Stomach (tissue), 8 donors: ENCODE measurements at regions not wholly inside any gene's neighbourhood (a gene's known extent, or its start where the extent isn't known, plus 50 kb on each side); places are given as distances from the start of the nearest gene placed in this dataset.

ENCODE experiments used
- DNase-seq, 2 donors: peaks; one replicate each; pipeline versions ENCODE4 v3.0.0 to v3.0.0-alpha.2; 2013 to 2019
- H3K27ac ChIP-seq, 5 donors: fragments of 200-600 bp in 4 of 5; sonication (generic) in 4 of 5; one replicate each; pipeline ENCODE4 v1.5.1; 2013 to 2019; ENCODE audit warnings: mild to moderate bottlenecking in 1 of 5, moderate library complexity in 1 of 5
- H3K27me3 ChIP-seq, 3 donors: fragments of 200-600 bp; sonication (generic); one replicate each; pipeline ENCODE4 v1.5.1; 2017 to 2019; ENCODE audit warnings: mixed run types in 1 of 3
- H3K36me3 ChIP-seq, 4 donors: fragments of 200-600 bp; sonication (generic); 1 replicate in 3 of 4; 2 replicates in 1 of 4; pipeline ENCODE4 v1.5.1; 2016 to 2019
- H3K4me1 ChIP-seq, 4 donors: fragments of 200-600 bp; sonication (generic); one replicate each; pipeline ENCODE4 v1.5.1; 2016 to 2019
- H3K4me3 ChIP-seq, 4 donors: fragments of 200-600 bp; sonication (generic) in 3 of 4; one replicate each; pipeline ENCODE4 v1.5.1; 2016 to 2019; ENCODE audit warnings: mild to moderate bottlenecking in 1 of 4
- H3K9me3 ChIP-seq, 4 donors: fragments of 200-600 bp; sonication (generic); one replicate each; pipeline ENCODE4 v1.5.1; 2016 to 2019
- EP300 ChIP-seq: sonication (generic); formaldehyde crosslinking; IDR thresholded peaks from one replicate; pipeline ENCODE4 v1.6.1; 2017; ENCODE audit warnings: antibody characterized with exemption
- POLR2A ChIP-seq, 4 donors: fragments of 450-650 bp; IDR thresholded peaks; one replicate each; pipeline ENCODE4 v1.6.1; 2016; ENCODE audit warnings: antibody characterized with exemption in 4 of 4, control low read depth in 2 of 4, mild to moderate bottlenecking in 1 of 4, moderate library complexity in 1 of 4
- POLR2AphosphoS5 ChIP-seq, 3 donors: sonication (generic); formaldehyde crosslinking; IDR thresholded peaks; one replicate each; pipeline ENCODE4 v1.6.1; 2016; ENCODE audit warnings: antibody characterized with exemption in 3 of 3
- WGBS, 5 donors: extraction: QIAGEN DNeasy Blood & Tissue Kit in 3 of 5; methylation state at CpG; one replicate each; pipeline versions ENCODE4 v1.1.5 to v1.1.7; 2013 to 2018; 5-methylcytosine and 5-hydroxymethylcytosine counted together
- intact Hi-C: fragments of 100-400 bp; cut with DNase I; formaldehyde crosslinking; loops from one replicate; pipeline ENCODE4 v1.15.1; 2023; ENCODE audit warnings: low total_unique reads
- TF ChIP-seq, protein P1 (sequence below), 7 experiments: fragments of 450-650 bp in 4 of 7; fragments of 200-600 bp in 3 of 7; sonication (generic) in 3 of 7; IDR thresholded peaks; one replicate each; pipeline ENCODE4 v1.5.1; 2016 to 2019; ENCODE audit warnings: antibody characterized with exemption in 7 of 7, control low read depth in 2 of 7, mild to moderate bottlenecking in 1 of 7
- donor health status: healthy with polysubstance abuse.
- donor health status: Bipolar disorder and iron deficiency.
- donor health status: healthy.

DNA sequence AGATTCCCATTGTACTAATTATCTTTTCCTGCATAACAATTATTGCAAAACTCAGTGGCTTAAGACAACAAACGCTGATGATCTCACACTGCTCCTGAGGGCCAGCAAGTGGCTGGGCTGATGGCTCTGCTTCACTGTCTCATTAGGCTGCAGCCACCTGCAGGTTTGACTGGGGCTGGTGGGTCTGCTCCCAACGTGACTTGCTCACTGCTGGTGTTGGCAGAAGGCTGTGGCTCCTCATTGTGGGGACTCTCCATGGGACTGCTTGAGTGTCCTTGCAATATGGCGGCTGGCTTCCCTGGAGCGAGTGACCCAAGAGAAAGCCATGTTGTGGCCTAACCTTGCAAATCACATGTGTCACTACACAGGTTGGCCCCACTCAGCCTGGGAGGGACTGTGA lies 71.1 kb downstream of the PLXNA1 start:
- intact Hi-C loops: no loop called here
- Histone ChIP-seq H3K9me3 (peaks cover 0 to 25% (median 18%) of the 10 kb centered on the region in 4 donors), H3K36me3 (no peaks in the 10 kb centered on the region), H3K27ac (no peak overlapping the region), H3K27me3 (peaks cover 0 to 12% (median 0%) of the 10 kb centered on the region in 3 donors), H3K4me3 (no peak overlapping the region), H3K4me1 (peaks cover 0 to 11% (median 4%) of the 10 kb centered on the region in 4 donors)
- DNase-seq: no peak
- WGBS, 5 donors: 81 to 94% (median 88%) methylated on average over 4 of the region's 4 CpGs
- TF ChIP-seq EP300: no peak

DNA sequence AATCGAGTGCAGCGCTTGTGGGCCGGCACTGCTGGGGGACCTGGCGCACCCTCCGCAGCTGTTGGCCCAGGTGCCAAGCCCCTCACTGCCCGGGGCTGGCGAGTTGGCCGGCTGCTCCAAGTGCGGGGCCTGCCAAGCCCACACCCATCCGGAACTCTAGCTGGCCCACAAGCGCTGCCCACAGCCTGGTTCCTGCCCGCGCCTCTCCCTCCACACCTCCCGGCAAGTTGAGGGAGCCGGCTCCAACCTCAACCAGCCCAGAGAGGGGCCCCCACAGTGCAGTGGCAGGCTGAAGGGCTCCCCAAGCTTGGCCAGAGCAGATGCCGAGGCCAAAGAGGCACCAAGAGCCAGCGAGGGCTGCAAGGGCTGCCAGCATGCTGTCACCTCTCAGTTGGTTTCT lies 73.4 kb downstream of the PLXNA1 start:
- no peak overlapping the region for H3K27ac ChIP-seq
- no peaks in the 10 kb centered on the region for H3K36me3 ChIP-seq
- no peak for DNase-seq
- peaks cover 0 to 11% (median 4%) of the 10 kb centered on the region in 4 donors for H3K4me1 ChIP-seq
- intact Hi-C loops: no loop called here
- peaks cover 0 to 4% (median 0%) of the 10 kb centered on the region in 3 donors for H3K27me3 ChIP-seq
- WGBS, 5 donors: 90 to 96% (median 92%) methylated on average over 2 to 17 of the region's 17 CpGs
- peaks cover 0 to 21% (median 18%) of the 10 kb centered on the region in 4 donors for H3K9me3 ChIP-seq
- H3K4me3 ChIP-seq: no peak overlapping the region
- TF ChIP-seq, protein P1, sequence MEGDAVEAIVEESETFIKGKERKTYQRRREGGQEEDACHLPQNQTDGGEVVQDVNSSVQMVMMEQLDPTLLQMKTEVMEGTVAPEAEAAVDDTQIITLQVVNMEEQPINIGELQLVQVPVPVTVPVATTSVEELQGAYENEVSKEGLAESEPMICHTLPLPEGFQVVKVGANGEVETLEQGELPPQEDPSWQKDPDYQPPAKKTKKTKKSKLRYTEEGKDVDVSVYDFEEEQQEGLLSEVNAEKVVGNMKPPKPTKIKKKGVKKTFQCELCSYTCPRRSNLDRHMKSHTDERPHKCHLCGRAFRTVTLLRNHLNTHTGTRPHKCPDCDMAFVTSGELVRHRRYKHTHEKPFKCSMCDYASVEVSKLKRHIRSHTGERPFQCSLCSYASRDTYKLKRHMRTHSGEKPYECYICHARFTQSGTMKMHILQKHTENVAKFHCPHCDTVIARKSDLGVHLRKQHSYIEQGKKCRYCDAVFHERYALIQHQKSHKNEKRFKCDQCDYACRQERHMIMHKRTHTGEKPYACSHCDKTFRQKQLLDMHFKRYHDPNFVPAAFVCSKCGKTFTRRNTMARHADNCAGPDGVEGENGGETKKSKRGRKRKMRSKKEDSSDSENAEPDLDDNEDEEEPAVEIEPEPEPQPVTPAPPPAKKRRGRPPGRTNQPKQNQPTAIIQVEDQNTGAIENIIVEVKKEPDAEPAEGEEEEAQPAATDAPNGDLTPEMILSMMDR (IDR thresholded peaks at IDR 0.05): no peak
- TF ChIP-seq POLR2A (IDR thresholded peaks at IDR 0.05) (no peak), POLR2AphosphoS5 (IDR thresholded peaks at IDR 0.05) (no peak), EP300 (no peak)

DNA sequence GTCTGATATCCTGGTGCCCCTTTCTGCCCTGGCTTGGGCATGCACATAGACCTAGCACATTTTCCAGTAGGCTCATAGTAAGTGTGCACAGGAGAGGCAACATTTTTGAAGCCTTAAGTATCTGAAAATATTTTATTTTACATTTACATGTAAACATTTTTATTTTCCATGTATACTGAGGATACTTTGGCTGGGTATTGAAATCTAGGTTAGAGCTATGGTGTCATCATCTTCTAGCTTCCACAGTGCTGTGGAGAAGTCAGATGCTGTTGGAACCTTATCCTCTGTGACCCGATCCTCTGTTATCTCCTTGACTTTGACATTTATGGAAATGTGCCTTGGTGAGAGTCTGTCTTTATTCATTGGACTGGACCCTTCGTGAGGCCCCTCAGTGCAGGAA lies 74.1 kb downstream of the PLXNA1 start:
- Histone ChIP-seq H3K27ac (no peak overlapping the region), H3K4me1 (peaks cover 0 to 9% (median 3%) of the 10 kb centered on the region in 4 donors), H3K4me3 (no peak overlapping the region), H3K27me3 (peaks cover 0 to 4% (median 0%) of the 10 kb centered on the region in 3 donors), H3K36me3 (no peaks in the 10 kb centered on the region), H3K9me3 (peaks cover 0 to 21% (median 18%) of the 10 kb centered on the region in 4 donors)
- 76 to 90% (median 89%) methylated on average over 2 of the region's 2 CpGs for WGBS, 5 donors
- no peak for DNase-seq
- intact Hi-C loops: no loop called here
- TF ChIP-seq POLR2A (IDR thresholded peaks at IDR 0.05) (no peak), EP300 (no peak)
- TF ChIP-seq, protein P1 (IDR thresholded peaks at IDR 0.05): no peak

DNA sequence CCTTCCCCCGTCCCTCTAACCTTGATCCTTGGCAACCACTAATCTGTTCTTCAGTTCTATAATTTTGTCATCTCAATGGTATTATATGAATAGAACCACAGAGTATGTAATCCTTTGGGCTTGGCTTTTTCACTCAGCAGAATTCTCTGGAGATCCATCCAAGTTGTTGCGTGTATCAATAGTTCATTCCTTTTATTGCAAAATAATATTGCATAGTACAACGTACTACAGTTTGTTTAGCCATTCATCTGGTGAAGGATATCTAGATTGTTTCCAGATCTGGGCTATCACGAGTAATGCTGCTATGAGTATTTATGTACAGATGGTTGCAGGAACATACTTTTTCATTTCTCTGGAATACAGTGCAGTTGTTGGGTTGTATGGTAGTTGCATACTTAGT lies 76.2 kb downstream of the PLXNA1 start:
- TF ChIP-seq POLR2A (IDR thresholded peaks at IDR 0.05) (no peak), EP300 (no peak), POLR2AphosphoS5 (IDR thresholded peaks at IDR 0.05) (no peak)
- TF ChIP-seq, protein P1 (IDR thresholded peaks at IDR 0.05): no peak
- Histone ChIP-seq H3K27ac (no peak overlapping the region), H3K4me1 (no peaks in the 10 kb centered on the region), H3K27me3 (peaks cover 0 to 2% (median 0%) of the 10 kb centered on the region in 3 donors), H3K36me3 (no peaks in the 10 kb centered on the region), H3K9me3 (peaks cover 0 to 21% (median 18%) of the 10 kb centered on the region in 4 donors), H3K4me3 (no peak overlapping the region)
- DNase-seq: no peak
- intact Hi-C loops: no loop called here
- 52 to 64% (median 53%) methylated on average over 4 of the region's 4 CpGs for WGBS, 5 donors

DNA sequence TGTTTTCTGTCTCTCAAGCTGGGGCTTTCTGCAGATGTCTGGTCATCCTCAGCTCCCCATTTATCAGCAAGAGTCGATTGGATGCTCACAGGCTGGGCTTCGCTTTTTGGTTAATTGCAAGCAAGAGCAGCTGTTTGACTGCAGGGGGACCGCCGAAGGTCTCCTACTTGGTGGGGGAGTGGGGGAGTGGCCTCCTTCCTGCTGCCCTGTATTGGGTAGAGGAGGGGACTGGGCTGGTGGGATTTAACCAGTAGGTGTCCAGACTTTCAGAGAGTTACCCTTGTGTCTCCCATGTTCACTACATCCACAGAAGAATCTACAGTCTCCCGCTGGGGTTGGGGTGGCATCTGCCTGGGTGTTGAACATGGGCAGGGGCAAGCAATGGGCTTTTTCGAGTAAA lies 78.7 kb downstream of the PLXNA1 start:
- Histone ChIP-seq H3K4me3 (no peak overlapping the region), H3K27ac (no peak overlapping the region), H3K36me3 (no peaks in the 10 kb centered on the region), H3K4me1 (no peaks in the 10 kb centered on the region), H3K27me3 (peaks cover 0 to 22% (median 0%) of the 10 kb centered on the region in 3 donors), H3K9me3 (peaks cover 0 to 16% (median 15%) of the 10 kb centered on the region in 4 donors)
- intact Hi-C loops: no loop called here
- no peak for DNase-seq
- TF ChIP-seq POLR2AphosphoS5 (IDR thresholded peaks at IDR 0.05) (no peak), POLR2A (IDR thresholded peaks at IDR 0.05) (no peak), EP300 (no peak)
- TF ChIP-seq, protein P1 (IDR thresholded peaks at IDR 0.05): no peak
- 50 to 69% (median 54%) methylated on average over 6 of the region's 6 CpGs for WGBS, 5 donors
